HCT116 (cell line): ENCODE measurements at regions not wholly inside any gene's neighbourhood (a gene's known extent, or its start where the extent isn't known, plus 50 kb on each side); places are given as distances from the start of the nearest gene placed in this dataset.

Experiments
- ATAC-seq: fragments of 200-7000 bp; cut with Tn5 transposase; 2 replicates; pipeline ENCODE4 v1.9.1; 2020; ENCODE audit warnings: mild to moderate bottlenecking, moderate library complexity
- BruUV-seq: library from RNA; stranded (reverse); fragments of 400-500 nt; replicated peaks from 2 replicates; lab custom pipeline; 2021; lab: Mats Ljungman, UMichigan
- CTCF ChIA-PET: fragments of 300-600 bp; sonication (Branson Sonifier 250); formaldehyde crosslinking; loops from one replicate; lab custom pipeline; 2021; ENCODE audit warnings: antibody characterized with exemption; lab: Charles Lee
- POLR2A ChIA-PET: fragments of 300-600, 350-600 bp; sonication (Branson Sonifier 250); formaldehyde crosslinking; loops from one replicate; lab custom pipeline; 2021; ENCODE audit warnings: antibody characterized with exemption; lab: Charles Lee
- RAD21 ChIA-PET, 2 experiments: fragments of 300-600 bp; sonication (Branson Sonifier 250); formaldehyde crosslinking; loops; one replicate each; lab custom pipeline; 2023; ENCODE audit warnings: low total read pairs in 2 of 2; ENCODE audit not compliant: uncharacterized antibody in 2 of 2, unreplicated experiment in 2 of 2, low non-redundant PET in 1 of 2; lab: Charles Lee
- DNase-seq: peaks from one replicate; pipeline ENCODE4 v3.0.0-alpha.2; 2010; ENCODE audit warnings: low read depth, low spot score
- H2AFZ ChIP-seq: fragments of 200-600 bp; shearing (Covaris generic), sonication (generic); 2 replicates; pipeline ENCODE4 v1.6.1; 2017; ENCODE audit warnings: low read depth, mixed run types, mixed read lengths, antibody characterized with exemption, low read length; ENCODE audit not compliant: poor library complexity, severe bottlenecking
- H3K27ac ChIP-seq: 2 replicates; pipeline ENCODE4 v1.5.1; 2012; ENCODE audit warnings: low read depth, low read length
- H3K27me3 ChIP-seq: fragments of 200-600 bp; sonication (generic); 2 replicates; pipeline ENCODE4 v1.6.1; 2016; ENCODE audit warnings: mixed run types, low read length, mixed read lengths; ENCODE audit not compliant: insufficient read depth
- H3K36me3 ChIP-seq, 2 experiments: fragments of 200-500 bp in 1 of 2; fragments of 200-600 bp in 1 of 2; sonication (Bioruptor generic) in 1 of 2; sonication (generic) in 1 of 2; 2 replicates each; pipeline versions ENCODE4 v1.5.1 to v1.6.1; 2014 to 2016; ENCODE audit warnings: low read length in 2 of 2, inconsistent platforms in 1 of 2, mixed read lengths in 1 of 2, mixed run types in 1 of 2; ENCODE audit not compliant: insufficient read depth in 2 of 2, control insufficient read depth in 1 of 2
- H3K4me1 ChIP-seq, 2 experiments: fragments of 200-600 bp in 1 of 2; sonication (generic) in 1 of 2; 2 replicates each; pipeline versions ENCODE4 v1.5.1 to v1.6.1; 2012 to 2017; ENCODE audit warnings: low read length in 2 of 2, inconsistent platforms in 1 of 2, mild to moderate bottlenecking in 1 of 2, mixed read lengths in 1 of 2, mixed run types in 1 of 2, moderate library complexity in 1 of 2; ENCODE audit not compliant: insufficient read depth in 2 of 2, control insufficient read depth in 1 of 2
- H3K4me2 ChIP-seq: fragments of 200-600 bp; sonication (generic); 2 replicates; pipeline ENCODE4 v1.6.1; 2017; ENCODE audit warnings: mixed run types, low read length, mixed read lengths
- H3K4me3 ChIP-seq, 2 experiments: fragments of 200-600 bp in 1 of 2; sonication (generic) in 1 of 2; replicated peaks in 1 of 2; 2 replicates each; pipeline ENCODE4 v1.5.1; 2011 to 2016; ENCODE audit warnings: low read length in 2 of 2, control low read depth in 1 of 2, low read depth in 1 of 2, mild to moderate bottlenecking in 1 of 2, mixed read lengths in 1 of 2, mixed run types in 1 of 2
- H3K79me2 ChIP-seq: fragments of 200-600 bp; sonication (generic); 2 replicates; pipeline ENCODE4 v1.6.1; 2017; ENCODE audit warnings: mild to moderate bottlenecking, mixed run types, low read length, moderate library complexity, mixed read lengths; ENCODE audit not compliant: insufficient read depth
- H3K9ac ChIP-seq: fragments of 200-600 bp; sonication (generic); 2 replicates; pipeline ENCODE4 v1.6.1; 2016; ENCODE audit warnings: low read length, mixed read lengths
- H3K9me2 ChIP-seq: fragments of 200-600 bp; sonication (generic), shearing (Covaris generic); 2 replicates; pipeline ENCODE4 v1.6.1; 2017; ENCODE audit warnings: mixed run types, mild to moderate bottlenecking, moderate library complexity; ENCODE audit not compliant: insufficient read depth
- H3K9me3 ChIP-seq, 2 experiments: fragments of 200-500 bp in 1 of 2; fragments of 200-600 bp in 1 of 2; sonication (Bioruptor generic) in 1 of 2; sonication (generic) in 1 of 2; 2 replicates each; pipeline ENCODE4 v1.6.1; 2014 to 2017; ENCODE audit warnings: low read length in 2 of 2, mixed read lengths in 2 of 2, inconsistent platforms in 1 of 2, low read depth in 1 of 2, mild to moderate bottlenecking in 1 of 2, mixed run types in 1 of 2, moderate library complexity in 1 of 2; ENCODE audit not compliant: control insufficient read depth in 1 of 2, insufficient read depth in 1 of 2
- H4K20me1 ChIP-seq: fragments of 200-600 bp; sonication (generic), shearing (Covaris generic); 2 replicates; pipeline ENCODE4 v1.6.1; 2017; ENCODE audit warnings: mixed run types, mild to moderate bottlenecking, moderate library complexity; ENCODE audit not compliant: insufficient read depth
- CBX3 ChIP-seq: IDR thresholded peaks from 2 replicates; pipeline ENCODE4 v1.6.1; 2012; ENCODE audit warnings: low read depth
- EGR1 ChIP-seq: IDR thresholded peaks from 2 replicates; pipeline ENCODE4 v1.6.1; 2012; ENCODE audit warnings: low read depth
- ELF1 ChIP-seq: IDR thresholded peaks from 2 replicates; pipeline ENCODE4 v1.6.1; 2012; ENCODE audit warnings: low read depth, borderline replicate concordance
- EZH2 ChIP-seq: fragments of 200-600 bp; sonication (generic); IDR thresholded peaks from 2 replicates; pipeline ENCODE4 v1.6.1; 2017; ENCODE audit warnings: antibody characterized with exemption, mixed run types
- FOSL1 ChIP-seq: IDR thresholded peaks from 2 replicates; pipeline ENCODE4 v1.6.1; 2012; ENCODE audit warnings: low read depth
- JUND ChIP-seq: IDR thresholded peaks from 2 replicates; pipeline ENCODE4 v1.6.1; 2012
- POLR2A ChIP-seq: IDR thresholded peaks from 2 replicates; pipeline ENCODE4 v1.7.0; 2011; ENCODE audit warnings: borderline replicate concordance; ENCODE audit not compliant: insufficient read depth, insufficient read length; ENCODE audit errors: extremely low read depth
- POLR2AphosphoS5 ChIP-seq: IDR thresholded peaks from 2 replicates; pipeline ENCODE4 v1.6.1; 2011; ENCODE audit warnings: mild to moderate bottlenecking, low read depth, low read length, moderate library complexity
- RAD21 ChIP-seq: IDR thresholded peaks from 2 replicates; pipeline ENCODE4 v1.6.1; 2012; ENCODE audit warnings: low read depth, mild to moderate bottlenecking
- SIN3A ChIP-seq: IDR thresholded peaks from 2 replicates; pipeline ENCODE4 v1.6.1; 2012; ENCODE audit warnings: low read depth
- SP1 ChIP-seq: IDR thresholded peaks from 2 replicates; pipeline ENCODE4 v1.6.1; 2012; ENCODE audit warnings: low read depth
- SRF ChIP-seq: IDR thresholded peaks from 2 replicates; pipeline ENCODE4 v1.6.1; 2012; ENCODE audit warnings: low read depth
- YY1 ChIP-seq: IDR thresholded peaks from 2 replicates; pipeline ENCODE4 v1.6.1; 2011; ENCODE audit warnings: low read length, low read depth, moderate library complexity, mild to moderate bottlenecking; ENCODE audit not compliant: insufficient replicate concordance; ENCODE audit errors: extremely low read depth
- ZFX ChIP-seq: fragments of 450-650 bp; IDR thresholded peaks from 2 replicates; pipeline ENCODE4 v1.6.1; 2017
- intact Hi-C: fragments of 100-400 bp; cut with micrococcal nuclease; formaldehyde crosslinking; loops from 2 replicates; pipeline ENCODE4 v1.10.0; 2022
- TF ChIP-seq, protein P1 (sequence below): IDR thresholded peaks from 2 replicates; pipeline ENCODE4 v1.6.1; 2012
- TF ChIP-seq, protein P2 (sequence below): IDR thresholded peaks from 2 replicates; pipeline ENCODE4 v1.6.1; 2012
- TF ChIP-seq, protein P3 (sequence below), 3 experiments: fragments of 200-600 bp in 1 of 3; sonication (generic) in 1 of 3; IDR thresholded peaks in 2 of 3; conservative IDR thresholded peaks in 1 of 3; 2 replicates each; pipeline ENCODE4 v1.5.1; 2012 to 2017; ENCODE audit warnings: low read depth in 2 of 3, low read length in 2 of 3, antibody characterized with exemption in 1 of 3, borderline replicate concordance in 1 of 3, control low read depth in 1 of 3, mild to moderate bottlenecking in 1 of 3, mixed read lengths in 1 of 3, mixed run types in 1 of 3, moderate library complexity in 1 of 3; ENCODE audit not compliant: insufficient read depth in 1 of 3
- TF ChIP-seq, protein P4 (sequence below): IDR thresholded peaks from 2 replicates; pipeline ENCODE4 v1.6.1; 2011; ENCODE audit warnings: mild to moderate bottlenecking, low read length, moderate library complexity; ENCODE audit not compliant: insufficient replicate concordance; ENCODE audit errors: extremely low read depth

DNA sequence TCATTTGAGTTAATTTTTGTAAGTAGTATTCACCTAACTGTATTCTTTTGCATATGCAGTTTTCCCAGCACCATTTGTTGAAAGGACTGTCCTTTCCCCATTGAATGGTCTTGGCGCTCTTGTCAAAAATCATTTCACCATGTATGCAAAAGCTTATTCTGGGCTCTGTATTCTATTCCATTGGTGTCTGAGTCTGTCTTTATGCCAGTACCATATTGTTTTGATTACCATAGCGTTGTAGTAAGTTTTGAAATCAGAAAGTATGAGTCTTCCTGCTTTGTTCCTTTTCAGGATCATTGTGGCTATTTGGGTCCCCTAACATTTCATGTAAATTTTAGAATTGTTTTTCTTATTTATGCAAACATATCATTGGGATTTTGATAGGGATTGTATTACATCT lies 508.7 kb upstream of the RGS6 start:
- no TSS peak for BruUV-seq
- TF ChIP-seq ZFX (no peak), RAD21 (no peak), EGR1 (no peak), JUND (no peak), SIN3A (no peak), SRF (no peak), YY1 (no peak), POLR2AphosphoS5 (no peak), CBX3 (no peak), POLR2A (no peak), ELF1 (no peak), EZH2 (no peak), SP1 (no peak), FOSL1 (no peak)
- TF ChIP-seq, protein P1, sequence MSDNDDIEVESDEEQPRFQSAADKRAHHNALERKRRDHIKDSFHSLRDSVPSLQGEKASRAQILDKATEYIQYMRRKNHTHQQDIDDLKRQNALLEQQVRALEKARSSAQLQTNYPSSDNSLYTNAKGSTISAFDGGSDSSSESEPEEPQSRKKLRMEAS, result no peak
- TF ChIP-seq, protein P2, sequence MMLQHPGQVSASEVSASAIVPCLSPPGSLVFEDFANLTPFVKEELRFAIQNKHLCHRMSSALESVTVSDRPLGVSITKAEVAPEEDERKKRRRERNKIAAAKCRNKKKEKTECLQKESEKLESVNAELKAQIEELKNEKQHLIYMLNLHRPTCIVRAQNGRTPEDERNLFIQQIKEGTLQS, result no peak
- TF ChIP-seq, protein P3, sequence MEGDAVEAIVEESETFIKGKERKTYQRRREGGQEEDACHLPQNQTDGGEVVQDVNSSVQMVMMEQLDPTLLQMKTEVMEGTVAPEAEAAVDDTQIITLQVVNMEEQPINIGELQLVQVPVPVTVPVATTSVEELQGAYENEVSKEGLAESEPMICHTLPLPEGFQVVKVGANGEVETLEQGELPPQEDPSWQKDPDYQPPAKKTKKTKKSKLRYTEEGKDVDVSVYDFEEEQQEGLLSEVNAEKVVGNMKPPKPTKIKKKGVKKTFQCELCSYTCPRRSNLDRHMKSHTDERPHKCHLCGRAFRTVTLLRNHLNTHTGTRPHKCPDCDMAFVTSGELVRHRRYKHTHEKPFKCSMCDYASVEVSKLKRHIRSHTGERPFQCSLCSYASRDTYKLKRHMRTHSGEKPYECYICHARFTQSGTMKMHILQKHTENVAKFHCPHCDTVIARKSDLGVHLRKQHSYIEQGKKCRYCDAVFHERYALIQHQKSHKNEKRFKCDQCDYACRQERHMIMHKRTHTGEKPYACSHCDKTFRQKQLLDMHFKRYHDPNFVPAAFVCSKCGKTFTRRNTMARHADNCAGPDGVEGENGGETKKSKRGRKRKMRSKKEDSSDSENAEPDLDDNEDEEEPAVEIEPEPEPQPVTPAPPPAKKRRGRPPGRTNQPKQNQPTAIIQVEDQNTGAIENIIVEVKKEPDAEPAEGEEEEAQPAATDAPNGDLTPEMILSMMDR (IDR thresholded peaks at IDR 0.05 in 2 of 3, conservative IDR thresholded peaks at IDR 0.05 in 1 of 3; ENCODE audit: borderline replicate concordance in 1 of 3, insufficient read depth in 1 of 3, low read depth in 2 of 3, low read length in 2 of 3), result no peak
- TF ChIP-seq, protein P4, sequence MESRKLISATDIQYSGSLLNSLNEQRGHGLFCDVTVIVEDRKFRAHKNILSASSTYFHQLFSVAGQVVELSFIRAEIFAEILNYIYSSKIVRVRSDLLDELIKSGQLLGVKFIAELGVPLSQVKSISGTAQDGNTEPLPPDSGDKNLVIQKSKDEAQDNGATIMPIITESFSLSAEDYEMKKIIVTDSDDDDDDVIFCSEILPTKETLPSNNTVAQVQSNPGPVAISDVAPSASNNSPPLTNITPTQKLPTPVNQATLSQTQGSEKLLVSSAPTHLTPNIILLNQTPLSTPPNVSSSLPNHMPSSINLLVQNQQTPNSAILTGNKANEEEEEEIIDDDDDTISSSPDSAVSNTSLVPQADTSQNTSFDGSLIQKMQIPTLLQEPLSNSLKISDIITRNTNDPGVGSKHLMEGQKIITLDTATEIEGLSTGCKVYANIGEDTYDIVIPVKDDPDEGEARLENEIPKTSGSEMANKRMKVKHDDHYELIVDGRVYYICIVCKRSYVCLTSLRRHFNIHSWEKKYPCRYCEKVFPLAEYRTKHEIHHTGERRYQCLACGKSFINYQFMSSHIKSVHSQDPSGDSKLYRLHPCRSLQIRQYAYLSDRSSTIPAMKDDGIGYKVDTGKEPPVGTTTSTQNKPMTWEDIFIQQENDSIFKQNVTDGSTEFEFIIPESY, result no peak

More for the DNA sequence above, 508.7 kb upstream of the RGS6 start:
- H3K4me2 ChIP-seq, result no peak overlapping the region
- peaks cover 0 to 8% of the 10 kb centered on the region in 2 experiments; a peak in 1 of 4 replicates for H3K9me3 ChIP-seq
- no peak overlapping the region for H3K4me3 ChIP-seq
- CTCF ChIA-PET, result no interaction called here
- H3K9ac ChIP-seq, result no peak overlapping the region
- no peaks in the 10 kb centered on the region for H3K4me1 ChIP-seq
- no peak for DNase-seq
- H3K27me3 ChIP-seq, result no peaks in the 10 kb centered on the region
- intact Hi-C loops, result no loop called here
- H3K36me3 ChIP-seq, result 0 out of 4 replicates have a peak, but pooled peaks cover 0 to 4% of the 10 kb centered on the region in 2 experiments
- H2AFZ ChIP-seq, result no peak overlapping the region
- POLR2A ChIA-PET, result no interaction called here
- RAD21 ChIA-PET, result no interaction called here
- H3K27ac ChIP-seq, result no peak overlapping the region
- H3K79me2 ChIP-seq, result peaks cover 5% of the 10 kb centered on the region
- no peaks in the 10 kb centered on the region for H4K20me1 ChIP-seq
- no peak for ATAC-seq
- no peaks in the 10 kb centered on the region for H3K9me2 ChIP-seq
